Calu3 (cell line): ENCODE measurements at regions not wholly inside any gene's neighbourhood (a gene's known extent, or its start where the extent isn't known, plus 50 kb on each side); places are given as distances from the start of the nearest gene placed in this dataset.

Experiments used
- BruUV-seq: library from RNA; stranded (reverse); fragments of 400-500 nt; replicated peaks from 2 replicates; lab custom pipeline; 2021; lab: Mats Ljungman, UMichigan
- CTCF ChIA-PET: fragments of 300-600 bp; sonication (Branson Sonifier 250); formaldehyde crosslinking; loops from one replicate; lab custom pipeline; 2022; ENCODE audit warnings: antibody characterized with exemption; lab: Charles Lee
- DNase-seq: peaks from one replicate; pipeline ENCODE4 v3.0.0; 2022
- H3K27ac Mint-ChIP-seq: one replicate; pipeline ENCODE4 v1.8.0; 2022; ENCODE audit warnings: mixed read lengths; ENCODE audit not compliant: unreplicated experiment
- H3K27me3 Mint-ChIP-seq: one replicate; pipeline ENCODE4 v1.8.0; 2022; ENCODE audit warnings: mixed read lengths; ENCODE audit not compliant: unreplicated experiment
- H3K36me3 Mint-ChIP-seq: one replicate; pipeline ENCODE4 v1.8.0; 2022; ENCODE audit warnings: mild to moderate bottlenecking, moderate library complexity, mixed read lengths; ENCODE audit not compliant: insufficient read depth, unreplicated experiment
- H3K4me1 Mint-ChIP-seq: one replicate; pipeline ENCODE4 v1.8.0; 2022; ENCODE audit warnings: mild to moderate bottlenecking, low read depth, mixed read lengths; ENCODE audit not compliant: unreplicated experiment
- H3K4me3 Mint-ChIP-seq: one replicate; pipeline ENCODE4 v1.8.0; 2022; ENCODE audit warnings: mild to moderate bottlenecking, low read depth, moderate library complexity, mixed read lengths; ENCODE audit not compliant: unreplicated experiment
- H3K9me3 Mint-ChIP-seq: one replicate; pipeline ENCODE4 v1.8.0; 2022; ENCODE audit warnings: low read depth, mixed read lengths; ENCODE audit not compliant: unreplicated experiment
- CTCF ChIP-seq: fragments of 200-600 bp; IDR thresholded peaks from one replicate; pipeline ENCODE4 v1.8.0; 2022; ENCODE audit warnings: antibody characterized with exemption; ENCODE audit not compliant: unreplicated experiment
- intact Hi-C: fragments of 100-400 bp; cut with micrococcal nuclease; formaldehyde crosslinking; loops from one replicate; pipeline ENCODE4 v1.10.0; 2022; ENCODE audit not compliant: unreplicated experiment

GRCh38 chr2:193946806-193947205, 1710.2 kb upstream of the SLC39A10 start:
- Mint-ChIP-seq H3K9me3 (no peaks in the 10 kb centered on the region), H3K4me1 (no peaks in the 10 kb centered on the region), H3K36me3 (no peaks in the 10 kb centered on the region), H3K27me3 (no peaks in the 10 kb centered on the region), H3K27ac (no peak overlapping the region), H3K4me3 (no peak overlapping the region)
- DNase-seq = no peak
- CTCF ChIA-PET = no interaction called here
- intact Hi-C loops = no loop called here
- no peak for TF ChIP-seq CTCF
- no TSS peak for BruUV-seq

- Mint-ChIP-seq H3K4me1 (no peaks in the 10 kb centered on the region), H3K36me3 (no peaks in the 10 kb centered on the region), H3K9me3 (no peaks in the 10 kb centered on the region), H3K27ac (no peak overlapping the region), H3K4me3 (no peak overlapping the region), H3K27me3 (no peaks in the 10 kb centered on the region)
- no peak for DNase-seq
- no peak for TF ChIP-seq CTCF
- intact Hi-C loops = no loop called here
- CTCF ChIA-PET = interaction anchor here (0.5 to 1.1 kb wide), 2 partner anchors 20 to 625 kb away, joined by 3 read pairs; no protein-coding TSS in a partner anchor
- no TSS peak for BruUV-seq
Measured at GRCh38 chr2:193943406-193943960, 1713.5 kb upstream of the SLC39A10 start.

- no peaks in the 10 kb centered on the region for H3K36me3 Mint-ChIP-seq
- H3K27ac Mint-ChIP-seq = no peak overlapping the region
Measured at GRCh38 chr2:193935114-193935513, 1721.9 kb upstream of the SLC39A10 start.

GRCh38 chr2:193929131-193929530, 1727.9 kb upstream of the SLC39A10 start:
- Mint-ChIP-seq H3K4me3 (no peak overlapping the region), H3K36me3 (no peaks in the 10 kb centered on the region), H3K27me3 (no peaks in the 10 kb centered on the region), H3K4me1 (no peaks in the 10 kb centered on the region), H3K27ac (no peak overlapping the region), H3K9me3 (no peaks in the 10 kb centered on the region)
- TF ChIP-seq CTCF = no peak
- intact Hi-C loops = no loop called here
- CTCF ChIA-PET = no interaction called here
- no TSS peak for BruUV-seq
- DNase-seq = no peak

More at GRCh38 chr2:193935114-193935513, 1721.9 kb upstream of the SLC39A10 start:
- BruUV-seq = no TSS peak
- CTCF ChIA-PET = no interaction called here
- intact Hi-C loops = no loop called here
- no peak for DNase-seq
- Mint-ChIP-seq H3K4me3 (no peak overlapping the region), H3K9me3 (no peaks in the 10 kb centered on the region), H3K27me3 (no peaks in the 10 kb centered on the region), H3K4me1 (no peaks in the 10 kb centered on the region)
- no peak for TF ChIP-seq CTCF
